Myocyte (in vitro differentiated cells): ENCODE measurements at regions not wholly inside any gene's neighbourhood (a gene's known extent, or its start where the extent isn't known, plus 50 kb on each side); places are given as distances from the start of the nearest gene placed in this dataset.

Experiments used
- DNase-seq: peaks from one replicate; pipeline ENCODE4 v3.0.0-alpha.2; 2012; ENCODE audit warnings: low read depth

DNA sequence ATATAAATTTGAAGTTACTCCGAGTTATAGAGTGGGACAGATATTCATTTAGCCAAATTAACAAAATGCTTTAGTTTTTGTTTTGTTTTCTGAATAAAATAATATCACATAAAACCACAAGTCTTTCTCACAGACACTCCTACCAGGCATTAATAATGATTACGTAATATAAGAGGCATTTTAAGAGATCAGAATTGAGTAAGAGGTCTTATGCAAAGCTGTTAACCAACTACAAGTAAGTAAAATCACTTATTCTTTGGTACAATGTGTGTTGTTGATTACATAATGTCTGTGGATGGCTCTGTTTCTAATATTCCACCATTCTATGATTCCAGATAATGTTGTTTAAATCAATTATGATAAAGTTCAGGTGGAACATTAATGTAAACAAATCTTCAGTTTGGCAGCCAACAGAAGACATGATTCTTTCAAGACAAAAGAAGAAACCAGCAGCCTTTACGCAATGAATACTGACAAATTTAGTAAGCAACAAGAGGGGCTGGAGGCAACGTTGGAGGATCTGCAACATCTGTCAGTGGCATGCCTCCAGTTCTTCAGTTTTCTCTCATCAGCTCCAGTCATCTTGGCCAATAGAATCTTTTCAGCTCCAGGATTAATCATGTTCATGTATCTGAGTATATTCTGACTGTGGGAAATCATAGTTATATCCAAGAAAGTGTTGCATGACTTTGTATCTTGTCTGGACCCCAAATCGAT is 403.8 kb downstream of the SLITRK5 start:
- no peak for DNase-seq

DNA sequence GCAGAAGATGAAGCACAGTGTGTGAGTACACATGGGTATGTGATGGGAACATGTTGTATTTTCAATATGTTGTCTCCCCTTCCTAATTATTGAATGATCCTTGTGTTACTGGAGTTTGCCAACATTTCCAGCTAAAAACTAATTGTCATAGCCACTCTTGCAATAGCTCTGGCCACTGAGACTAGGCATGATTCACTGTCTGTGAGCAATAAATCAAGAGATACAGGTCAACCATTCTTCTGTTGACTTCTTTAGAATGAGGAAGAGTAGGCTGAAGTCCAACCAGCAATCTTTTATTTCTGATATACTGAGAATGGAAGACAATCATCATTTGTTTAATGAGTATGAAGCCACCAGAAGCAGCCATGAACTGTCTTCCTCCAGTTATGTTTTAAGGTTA is 413.9 kb downstream of the SLITRK5 start:
- DNase-seq: no peak

GRCh38 chr13:88086577-88086976 is 415.4 kb downstream of the SLITRK5 start:
- no peak for DNase-seq

DNA sequence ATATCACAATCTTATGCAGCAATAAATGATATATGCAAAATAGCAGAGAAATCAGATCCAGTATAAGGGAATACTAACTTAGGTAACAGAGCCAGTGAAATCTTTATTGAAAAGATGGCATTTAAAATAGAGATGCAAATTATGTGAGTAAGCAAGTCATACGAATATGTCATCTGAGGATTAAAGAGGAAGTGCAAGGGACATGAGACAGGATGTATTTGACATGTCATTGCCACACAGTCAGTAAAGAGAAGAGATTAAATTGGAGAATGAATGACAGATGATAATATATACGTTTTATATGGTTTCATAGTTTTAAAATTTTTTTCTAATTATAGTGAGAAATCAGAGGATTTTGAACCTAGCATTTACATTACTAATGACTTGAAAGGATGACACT is 426.4 kb downstream of the SLITRK5 start:
- DNase-seq: no peak

GRCh38 chr13:88103824-88104223 is 432.7 kb downstream of the SLITRK5 start:
- DNase-seq: no peak

- DNase-seq: no peak
Measured at GRCh38 chr13:88104576-88104975, 433.4 kb downstream of the SLITRK5 start.

GRCh38 chr13:88107570-88107969 is 436.4 kb downstream of the SLITRK5 start:
- DNase-seq: peak; percentile 20

GRCh38 chr13:88112526-88112925 is 441.4 kb downstream of the SLITRK5 start:
- no peak for DNase-seq

DNA sequence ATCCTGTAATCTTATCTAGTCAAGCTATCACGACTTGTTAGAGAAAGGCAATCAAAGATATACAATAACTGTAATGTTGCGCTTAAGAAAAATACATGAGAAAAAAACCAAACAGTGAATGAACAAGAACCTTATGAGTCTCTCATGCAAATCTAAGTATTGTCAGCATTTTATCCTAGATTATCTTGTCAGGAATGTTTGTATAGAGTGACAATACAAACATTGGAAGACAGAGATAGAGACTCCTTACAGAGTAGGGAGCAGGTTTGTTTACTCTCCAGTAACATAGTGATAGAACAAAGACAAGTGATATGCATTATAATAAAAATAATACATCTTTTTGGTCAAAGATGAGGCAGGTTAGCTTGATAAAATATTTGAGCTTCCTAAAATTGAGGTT is 444.8 kb downstream of the SLITRK5 start:
- no peak for DNase-seq

DNA sequence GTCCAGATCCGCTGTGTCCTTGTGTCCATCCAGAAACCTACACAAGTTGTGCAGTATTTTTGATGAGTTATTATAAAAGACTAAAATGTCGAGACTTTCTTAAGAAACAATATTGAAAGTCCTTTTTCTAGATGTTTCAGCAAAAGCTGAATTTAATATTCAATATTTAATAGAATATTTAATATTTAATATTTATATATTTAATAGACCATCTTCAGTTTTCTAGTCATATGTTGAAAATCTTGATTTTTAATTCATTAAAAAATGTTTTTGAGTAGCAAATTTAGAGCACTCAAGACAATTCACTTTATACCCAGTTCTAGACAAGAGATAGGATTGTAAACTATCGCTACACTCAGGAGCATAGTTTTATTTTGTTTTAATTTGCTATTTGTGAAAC is 447.8 kb downstream of the SLITRK5 start:
- no peak for DNase-seq

DNA sequence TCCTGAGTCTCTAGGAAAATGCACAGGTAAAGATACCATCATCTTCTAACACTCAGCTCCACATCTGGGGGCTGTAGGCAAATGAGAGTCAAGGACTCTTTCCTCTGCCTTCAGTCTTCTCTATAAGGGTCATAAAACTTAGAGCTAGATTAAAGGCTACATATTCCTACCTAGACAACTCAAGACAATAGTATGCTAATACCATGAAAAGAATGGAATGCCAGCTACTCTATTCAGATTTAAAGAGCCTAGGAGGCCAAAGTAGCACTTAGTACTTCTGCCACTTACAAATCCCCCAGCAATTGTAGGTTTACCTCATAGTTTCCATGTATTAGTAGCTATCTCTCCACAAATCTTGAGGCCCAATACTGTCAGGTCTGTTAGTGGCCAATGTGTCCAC is 453.0 kb downstream of the SLITRK5 start:
- DNase-seq: no peak

DNA sequence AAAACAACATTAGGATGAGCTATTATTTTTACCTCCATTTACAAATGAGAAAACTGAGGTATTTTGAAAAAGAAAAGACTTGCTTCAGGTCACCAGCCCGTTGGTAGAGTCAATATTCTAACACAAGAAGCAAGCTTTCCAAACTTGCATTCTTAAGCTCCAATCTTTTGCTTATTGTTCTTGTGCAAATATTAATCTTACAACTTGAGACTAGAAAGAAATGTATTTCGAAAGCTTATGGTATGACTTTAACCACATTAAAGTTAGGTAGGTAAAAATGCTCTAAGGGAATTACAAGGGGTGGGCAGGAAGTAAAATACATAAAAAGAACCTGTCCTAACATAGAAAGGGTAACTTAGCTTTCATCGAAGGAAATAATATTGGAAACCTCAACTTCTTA is 453.9 kb downstream of the SLITRK5 start:
- DNase-seq: no peak

GRCh38 chr13:88136098-88136790 is 465.1 kb downstream of the SLITRK5 start:
- DNase-seq: no peak

DNA sequence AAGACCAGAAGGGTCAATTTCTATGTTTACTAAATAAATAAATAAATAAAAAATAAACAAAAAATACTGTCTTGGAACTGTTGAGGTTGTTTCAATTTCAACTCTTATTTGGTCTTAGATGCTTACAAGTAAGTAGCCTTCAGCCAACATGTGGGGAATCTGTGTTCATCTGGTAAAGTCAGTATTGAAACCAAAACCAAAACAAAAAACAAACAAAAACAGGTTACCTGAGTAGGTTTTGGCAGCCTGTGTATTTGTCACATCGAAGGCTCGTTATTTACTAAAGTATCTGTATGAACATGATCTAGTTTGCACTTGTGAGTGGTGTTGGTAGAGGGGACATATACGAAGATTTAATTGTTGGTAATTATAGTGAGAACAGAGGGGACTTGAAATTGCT is 471.5 kb downstream of the SLITRK5 start:
- DNase-seq: no peak

- no peak for DNase-seq
Measured at GRCh38 chr13:88144580-88144979, 473.4 kb downstream of the SLITRK5 start.

GRCh38 chr13:88153353-88153752 is 482.2 kb downstream of the SLITRK5 start:
- DNase-seq: no peak

GRCh38 chr13:88154001-88154400 is 482.8 kb downstream of the SLITRK5 start:
- DNase-seq: no peak

GRCh38 chr13:88162076-88162702 is 491.0 kb downstream of the SLITRK5 start:
- DNase-seq: no peak

DNA sequence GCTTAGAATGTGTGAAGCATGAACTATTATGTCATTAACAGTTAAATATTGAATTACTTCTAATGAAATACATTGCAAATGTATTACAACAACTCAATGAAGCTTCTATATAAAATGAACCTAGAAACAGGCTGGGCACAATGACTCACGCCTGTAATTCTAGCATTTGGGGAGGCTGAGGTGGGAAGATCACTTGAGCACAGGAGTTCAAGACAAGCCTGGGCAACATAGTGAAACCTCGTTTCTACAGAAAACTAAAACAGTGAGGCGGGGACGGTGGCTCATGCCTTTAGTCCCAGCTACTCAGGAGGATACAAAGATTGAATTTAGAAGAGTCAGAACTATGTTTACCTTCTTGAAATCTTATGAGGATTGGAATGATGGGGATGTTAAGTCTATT is 505.1 kb downstream of the SLITRK5 start:
- no peak for DNase-seq

DNA sequence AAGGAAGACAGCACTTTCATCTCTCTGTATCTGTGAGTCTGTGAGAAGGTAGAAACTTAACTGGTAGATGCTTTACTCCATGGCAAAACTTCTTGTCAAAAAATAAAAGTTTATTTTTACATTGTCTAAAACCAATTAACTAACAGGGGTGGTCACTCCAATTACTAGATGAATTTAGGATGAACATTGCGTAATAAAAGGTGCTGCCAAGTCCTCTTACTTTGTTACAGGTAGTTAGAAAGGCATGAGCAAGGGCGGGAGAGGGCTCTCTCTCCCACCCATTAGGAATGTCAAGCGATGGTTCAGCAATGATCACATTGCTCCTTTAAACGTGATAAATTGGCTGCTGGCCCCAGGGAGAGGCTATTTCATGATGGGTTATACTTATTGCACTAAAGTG is 512.3 kb downstream of the SLITRK5 start:
- DNase-seq: no peak

DNA sequence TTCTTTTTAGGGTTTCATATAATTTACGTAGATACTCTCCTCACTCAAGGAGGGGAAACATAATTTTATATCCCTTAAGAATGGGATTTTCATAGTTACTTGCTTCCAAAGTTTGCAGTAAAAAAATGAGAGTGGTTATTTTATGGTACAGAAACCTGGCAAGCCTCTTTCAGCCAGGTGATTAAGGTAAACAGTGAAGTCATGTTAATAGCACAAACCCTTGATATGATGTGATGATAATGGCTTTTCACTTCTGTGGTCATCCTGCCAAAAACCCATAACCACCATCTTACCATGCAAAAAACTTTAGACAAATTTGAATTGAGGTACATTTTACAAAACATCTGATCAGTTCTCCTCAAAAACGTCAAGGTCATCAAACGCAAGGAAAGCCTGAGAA is 517.8 kb downstream of the SLITRK5 start:
- DNase-seq: no peak

DNA sequence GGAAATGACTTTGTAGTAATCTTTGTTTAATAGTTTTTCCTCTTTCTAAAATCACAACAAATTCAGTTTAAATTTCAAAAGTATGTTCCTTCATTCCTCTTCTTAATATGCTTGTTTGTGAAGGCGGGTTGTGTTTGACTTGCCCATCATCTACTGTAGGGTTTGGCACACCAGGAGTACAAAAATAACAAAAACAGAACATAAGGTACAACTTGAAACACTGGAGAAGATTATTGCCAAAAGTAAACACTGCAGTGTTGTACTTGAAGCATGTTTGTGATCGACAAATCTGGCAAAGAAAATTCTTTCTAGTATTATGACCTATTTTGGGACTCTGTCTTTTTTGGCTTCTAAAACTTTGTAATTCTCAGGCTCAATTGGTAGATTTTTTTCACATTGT is 518.6 kb downstream of the SLITRK5 start:
- no peak for DNase-seq

GRCh38 chr13:88196106-88196505 is 524.9 kb downstream of the SLITRK5 start:
- no peak for DNase-seq
